MM.1S (cell line): ENCODE measurements at regions not wholly inside any gene's neighbourhood (a gene's known extent, or its start where the extent isn't known, plus 50 kb on each side); places are given as distances from the start of the nearest gene placed in this dataset.

ENCODE experiments used
- DNase-seq: peaks from one replicate; pipeline ENCODE4 v3.0.0-alpha.2; 2015
- H2AFZ ChIP-seq: fragments of 300-600 bp; sonication (generic); 2 replicates; pipeline ENCODE4 v1.6.0; 2016; ENCODE audit warnings: antibody characterized with exemption, low read length
- H3F3A ChIP-seq: fragments of 300-600 bp; sonication (generic); 2 replicates; pipeline ENCODE4 v1.6.1; 2016; ENCODE audit warnings: mild to moderate bottlenecking, antibody characterized with exemption, low read length, moderate library complexity, mixed read lengths; ENCODE audit not compliant: insufficient read depth
- H3K27ac ChIP-seq: fragments of 300-600 bp; sonication (generic); 2 replicates; pipeline ENCODE4 v1.5.1; 2016; ENCODE audit warnings: mild to moderate bottlenecking, low read length
- H3K27me3 ChIP-seq: fragments of 300-600 bp; sonication (generic); replicated peaks from 2 replicates; pipeline ENCODE4 v1.6.0; 2016; ENCODE audit warnings: low read length; ENCODE audit not compliant: insufficient read depth
- H3K36me3 ChIP-seq: fragments of 300-600 bp; sonication (generic); replicated peaks from 2 replicates; pipeline ENCODE4 v1.6.1; 2016; ENCODE audit warnings: mild to moderate bottlenecking, low read length, mixed read lengths; ENCODE audit not compliant: insufficient read depth
- H3K4me1 ChIP-seq: fragments of 300-600 bp; sonication (generic); 2 replicates; pipeline ENCODE4 v1.6.1; 2016; ENCODE audit warnings: low read length, mixed read lengths
- H3K4me2 ChIP-seq: fragments of 300-600 bp; sonication (generic); 2 replicates; pipeline ENCODE4 v1.6.0; 2016; ENCODE audit warnings: low read depth, low read length
- H3K4me3 ChIP-seq: fragments of 300-600 bp; sonication (generic); 2 replicates; pipeline ENCODE4 v1.5.1; 2016; ENCODE audit warnings: low read length, mixed read lengths
- H3K79me2 ChIP-seq: fragments of 300-600 bp; sonication (generic); 2 replicates; pipeline ENCODE4 v1.6.1; 2016; ENCODE audit warnings: mixed run types, low read length, mixed read lengths
- H3K9ac ChIP-seq: fragments of 300-600 bp; sonication (generic); 2 replicates; pipeline ENCODE4 v1.6.1; 2016; ENCODE audit warnings: low read length, mixed read lengths
- H3K9me2 ChIP-seq: fragments of 300-600 bp; sonication (generic); replicated peaks from 2 replicates; pipeline ENCODE4 v1.6.1; 2016; ENCODE audit warnings: mild to moderate bottlenecking, low read length, mixed read lengths; ENCODE audit not compliant: insufficient read depth
- H3K9me3 ChIP-seq: fragments of 300-600 bp; sonication (generic); replicated peaks from 2 replicates; pipeline ENCODE4 v1.6.1; 2016; ENCODE audit warnings: mild to moderate bottlenecking, low read length, mixed read lengths; ENCODE audit not compliant: insufficient read depth
- H4K20me1 ChIP-seq: fragments of 300-600 bp; sonication (generic); 2 replicates; pipeline ENCODE4 v1.6.1; 2016; ENCODE audit warnings: mild to moderate bottlenecking, low read length, moderate library complexity, mixed read lengths; ENCODE audit not compliant: insufficient read depth
- CTCF ChIP-seq: fragments of 300-600 bp; sonication (generic); IDR thresholded peaks from 2 replicates; pipeline ENCODE4 v1.5.1; 2016; ENCODE audit warnings: antibody characterized with exemption, low read length, mixed read lengths
- EZH2 ChIP-seq: fragments of 300-600 bp; sonication (generic); optimal IDR thresholded peaks from 2 replicates; pipeline ENCODE3; 2017; ENCODE audit warnings: low read depth, mild to moderate bottlenecking, antibody characterized with exemption, low read length, mixed read lengths
- EZH2phosphoT487 ChIP-seq: fragments of 300-600 bp; sonication (generic); IDR thresholded peaks from 2 replicates; pipeline ENCODE4 v1.6.1; 2018; ENCODE audit warnings: antibody characterized with exemption, low read length

- DNase-seq = no peak
- no peak overlapping the region for H3K27ac ChIP-seq
- no peak overlapping the region for H3K4me2 ChIP-seq
Observed at GRCh38 chr1:220391491-220391890, 119.2 kb upstream of the RAB3GAP2 start.

GRCh38 chr1:220389634-220390033, 117.4 kb upstream of the RAB3GAP2 start:
- Histone ChIP-seq H3K9me2 (no peaks in the 10 kb centered on the region), H3K27ac (no peak overlapping the region), H3K9me3 (no peaks in the 10 kb centered on the region), H3K4me2 (no peak overlapping the region), H3K27me3 (no peaks in the 10 kb centered on the region), H3F3A (no peaks in the 10 kb centered on the region), H3K4me1 (no peaks in the 10 kb centered on the region), H3K79me2 (no peaks in the 10 kb centered on the region), H3K9ac (no peak overlapping the region), H4K20me1 (no peaks in the 10 kb centered on the region), H3K36me3 (no peaks in the 10 kb centered on the region), H2AFZ (no peak overlapping the region), H3K4me3 (no peak overlapping the region)
- TF ChIP-seq EZH2phosphoT487 = no peak
- no peak for TF ChIP-seq EZH2
- no peak for TF ChIP-seq CTCF
- no peak for DNase-seq

More at GRCh38 chr1:220391491-220391890, 119.2 kb upstream of the RAB3GAP2 start:
- Histone ChIP-seq H4K20me1 (no peaks in the 10 kb centered on the region), H3K27me3 (no peaks in the 10 kb centered on the region), H3K4me3 (no peak overlapping the region), H3F3A (no peaks in the 10 kb centered on the region), H3K36me3 (no peaks in the 10 kb centered on the region), H3K9ac (no peak overlapping the region), H3K79me2 (no peaks in the 10 kb centered on the region), H3K9me3 (no peaks in the 10 kb centered on the region), H3K4me1 (no peaks in the 10 kb centered on the region), H2AFZ (no peak overlapping the region), H3K9me2 (no peaks in the 10 kb centered on the region)
- no peak for TF ChIP-seq CTCF
- TF ChIP-seq EZH2 = no peak
- TF ChIP-seq EZH2phosphoT487 = no peak

- H3K9ac ChIP-seq = no peak overlapping the region
- no peaks in the 10 kb centered on the region for H3K27me3 ChIP-seq
- H3K4me1 ChIP-seq = no peaks in the 10 kb centered on the region
- no peaks in the 10 kb centered on the region for H3F3A ChIP-seq
- no peaks in the 10 kb centered on the region for H3K79me2 ChIP-seq
- H4K20me1 ChIP-seq = no peaks in the 10 kb centered on the region
- no peak for DNase-seq
- H3K9me3 ChIP-seq = no peaks in the 10 kb centered on the region
- no peak overlapping the region for H3K4me3 ChIP-seq
- H3K9me2 ChIP-seq = no peaks in the 10 kb centered on the region
- no peak overlapping the region for H2AFZ ChIP-seq
- H3K27ac ChIP-seq = no peak overlapping the region
- H3K4me2 ChIP-seq = no peak overlapping the region
- H3K36me3 ChIP-seq = no peaks in the 10 kb centered on the region
- TF ChIP-seq CTCF (no peak), EZH2 (no peak), EZH2phosphoT487 (no peak)
Observed at GRCh38 chr1:220386494-220387195, 114.4 kb upstream of the RAB3GAP2 start.
